Stimulated activated CD8-positive, alpha-beta memory T cell treated with anti-CD3 and anti-CD28 coated beads, Interleukin-4, amount 100 ng/mL, for 4 hours (primary cell): ENCODE measurements at regions not wholly inside any gene's neighbourhood (a gene's known extent, or its start where the extent isn't known, plus 50 kb on each side); places are given as distances from the start of the nearest gene placed in this dataset.

Source experiments
- DNase-seq, 2 donors: peaks; one replicate each; pipeline ENCODE4 v3.0.0-alpha.2; 2020; ENCODE audit warnings: low read depth in 2 of 2, low spot score in 1 of 2

DNA sequence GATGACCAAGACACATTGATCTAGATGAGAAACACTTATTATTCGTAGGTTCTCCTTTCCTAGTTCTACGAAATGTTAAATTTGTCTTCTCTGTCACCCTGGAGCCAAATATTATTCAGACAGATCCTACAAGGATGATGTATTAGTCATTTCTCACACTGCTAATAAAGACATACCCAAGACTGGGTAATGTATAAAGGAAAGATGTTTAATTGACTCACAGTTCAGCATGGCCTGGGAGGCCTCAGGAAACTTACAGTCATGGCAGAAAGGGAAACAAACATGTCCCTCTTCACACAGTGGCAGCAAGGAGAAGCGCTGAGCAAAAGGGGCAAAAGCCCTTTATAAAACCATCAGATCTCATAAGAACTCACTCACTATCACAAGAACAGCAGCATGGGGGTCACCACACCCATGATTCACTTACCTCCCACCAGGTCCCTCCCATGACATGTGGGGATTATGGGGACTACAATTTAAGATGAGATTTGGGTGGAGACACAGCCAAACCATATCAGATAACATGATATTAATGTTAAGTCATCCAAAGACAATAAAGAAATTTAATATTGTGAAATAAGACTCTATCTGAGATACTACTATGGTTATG, 1248.8 kb upstream of the SLC10A2 start:
- no peak for DNase-seq

- no peak for DNase-seq
Measured at GRCh38 chr13:104314321-104314720, 1248.1 kb upstream of the SLC10A2 start.

GRCh38 chr13:104310861-104311260, 1244.6 kb upstream of the SLC10A2 start:
- no peak for DNase-seq

DNA sequence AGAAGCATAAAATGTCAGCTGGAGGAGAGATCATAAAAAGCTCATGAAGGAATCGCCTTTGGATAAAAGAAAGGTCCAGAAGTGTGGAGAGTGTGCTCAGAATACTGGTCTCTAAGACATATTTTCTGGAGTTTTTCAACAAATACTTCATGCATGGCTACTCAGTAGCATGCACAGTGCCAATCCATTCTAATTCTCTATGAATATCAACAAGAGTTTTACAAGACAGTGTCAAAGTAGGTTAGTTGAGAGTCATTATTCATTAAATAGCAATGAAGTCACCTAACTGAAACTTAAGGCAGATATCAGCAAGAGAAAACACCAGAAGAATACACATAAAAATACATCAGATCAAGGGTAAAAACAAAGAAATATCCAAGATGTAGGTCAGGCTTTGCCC, 1243.2 kb upstream of the SLC10A2 start:
- no peak for DNase-seq

DNA sequence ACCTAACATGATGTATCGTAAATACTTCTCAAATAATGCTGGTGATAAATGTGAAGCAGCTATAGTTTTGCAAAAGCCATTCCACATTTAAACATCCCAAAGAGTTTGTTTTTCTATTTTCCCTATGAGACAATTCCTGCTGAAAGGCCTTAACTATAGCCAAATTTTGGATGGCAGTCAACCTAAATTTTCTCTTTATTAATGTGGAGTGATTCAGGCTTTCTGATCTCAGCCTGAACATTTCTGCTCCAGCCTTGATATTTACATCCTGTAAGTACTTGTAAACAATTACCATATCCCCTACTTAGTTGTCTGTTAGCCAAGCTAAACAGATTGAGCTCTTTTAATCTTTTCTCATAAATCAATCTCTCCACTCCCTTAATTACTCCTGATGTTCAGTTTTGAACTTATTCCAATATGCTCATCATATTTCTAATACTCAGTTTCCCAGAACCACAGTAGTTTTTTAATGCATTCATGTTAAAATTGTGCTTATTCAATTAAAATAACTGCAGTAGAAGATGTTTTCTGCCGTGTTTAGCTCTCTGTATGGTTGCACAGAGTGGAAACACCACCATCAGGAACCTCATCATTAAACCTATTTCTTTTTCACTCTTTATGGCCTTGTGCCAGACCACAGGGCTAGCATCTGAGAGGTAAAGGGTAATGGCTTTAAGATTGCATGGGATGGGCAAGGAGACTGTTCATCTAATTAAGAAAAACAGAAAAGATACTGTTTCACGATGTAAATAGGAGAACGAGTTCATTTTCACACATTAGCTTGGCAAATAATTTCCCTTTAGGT, 1235.2 kb upstream of the SLC10A2 start:
- no peak for DNase-seq

GRCh38 chr13:104297075-104297474, 1230.9 kb upstream of the SLC10A2 start:
- no peak for DNase-seq

DNA sequence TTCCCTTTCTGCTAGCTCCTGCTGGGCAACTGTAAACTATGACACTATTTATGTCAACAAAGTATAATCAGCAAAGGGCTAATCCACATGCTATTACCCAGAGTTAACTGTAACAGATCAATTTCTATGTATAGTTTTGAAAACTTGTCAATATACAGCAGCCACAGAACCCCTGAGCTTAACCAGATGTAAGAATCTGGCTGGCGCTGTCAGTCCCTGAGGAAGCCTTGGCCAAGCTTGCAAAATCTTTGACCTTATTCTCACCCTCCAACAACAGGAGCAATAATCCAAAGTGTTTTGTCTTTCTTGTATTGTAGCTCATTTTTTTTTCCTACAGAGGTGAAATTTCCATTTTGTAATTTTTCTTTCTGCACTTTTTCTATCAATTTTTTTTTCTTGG, 1230.1 kb upstream of the SLC10A2 start:
- DNase-seq = no peak

DNA sequence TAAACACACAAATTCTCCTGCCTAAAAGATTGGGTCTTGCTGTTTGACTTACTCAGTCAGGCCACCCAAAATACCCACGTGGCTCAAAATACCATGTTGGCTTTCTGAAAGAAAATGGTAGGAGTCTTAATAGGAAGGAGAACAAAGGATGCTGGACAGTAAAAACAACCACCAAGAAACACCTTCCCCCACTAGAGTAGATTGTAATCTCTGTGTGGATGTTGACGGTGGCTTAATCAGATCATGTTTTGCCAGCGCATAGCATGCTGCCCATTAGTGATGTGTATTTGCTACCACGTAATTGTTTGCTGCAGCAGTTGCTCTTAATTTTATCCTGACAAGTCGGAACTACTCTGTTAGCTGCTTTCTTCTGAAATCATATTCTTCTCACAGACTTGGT, 1229.3 kb upstream of the SLC10A2 start:
- no peak for DNase-seq

- no peak for DNase-seq
Measured at GRCh38 chr13:104289400-104289799, 1223.2 kb upstream of the SLC10A2 start.

GRCh38 chr13:104288496-104288895, 1222.3 kb upstream of the SLC10A2 start:
- DNase-seq = no peak

GRCh38 chr13:104286566-104287290, 1220.5 kb upstream of the SLC10A2 start:
- DNase-seq = no peak

- DNase-seq = no peak
Measured at GRCh38 chr13:104281910-104282309, 1215.7 kb upstream of the SLC10A2 start.

- no peak for DNase-seq
Measured at GRCh38 chr13:104270731-104271130, 1204.5 kb upstream of the SLC10A2 start.

GRCh38 chr13:104267206-104267811, 1201.1 kb upstream of the SLC10A2 start:
- DNase-seq = no peak

GRCh38 chr13:104256701-104257100, 1190.5 kb upstream of the SLC10A2 start:
- no peak for DNase-seq

DNA sequence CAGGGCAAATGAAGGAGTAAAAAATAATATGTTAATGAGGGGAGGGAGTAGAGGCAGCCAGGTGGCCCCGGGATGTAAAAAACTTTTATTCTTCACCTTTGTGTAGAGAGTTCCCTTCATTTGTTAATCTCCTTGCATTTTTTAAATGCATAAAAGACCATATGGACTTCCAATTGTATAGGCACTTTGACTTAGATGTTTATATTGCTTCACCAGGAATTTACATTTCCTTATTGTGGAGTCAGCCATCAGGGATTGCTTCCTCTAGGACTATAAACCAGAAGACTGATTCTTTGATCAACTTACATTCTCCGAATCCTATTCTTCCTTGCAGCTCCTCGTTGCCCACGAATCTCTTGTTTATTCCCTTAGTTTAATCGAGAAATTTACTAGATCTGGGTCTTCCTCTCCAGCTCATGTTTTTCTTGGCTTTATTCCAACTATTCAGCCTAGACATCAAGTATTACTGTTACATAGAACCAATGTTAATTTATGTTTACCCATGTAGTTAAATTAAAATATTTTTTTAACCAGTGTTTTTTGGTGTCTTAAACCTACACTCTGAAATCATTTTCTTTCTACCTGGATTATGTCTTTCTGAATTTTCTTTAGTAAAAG, 1187.0 kb upstream of the SLC10A2 start:
- DNase-seq = no peak

DNA sequence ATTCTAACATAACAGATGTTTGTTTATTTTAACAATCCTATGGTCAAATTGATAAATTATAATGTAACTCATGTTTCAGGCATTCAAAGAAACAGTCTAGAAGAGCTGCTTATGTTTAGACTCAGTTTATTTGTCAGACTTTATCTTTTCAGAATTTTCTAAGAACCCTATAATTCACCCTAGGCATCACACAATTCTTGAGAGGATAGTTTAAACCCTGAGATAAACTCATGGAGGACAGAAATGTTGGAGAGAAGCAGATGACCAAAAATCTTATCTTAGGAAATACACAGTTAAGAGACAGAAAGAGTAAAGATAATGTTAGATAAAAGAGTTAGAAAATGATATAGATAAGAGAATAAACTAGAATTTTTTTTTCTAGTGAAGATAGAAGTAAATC, 1185.7 kb upstream of the SLC10A2 start:
- DNase-seq = no peak

- DNase-seq = no peak
Measured at GRCh38 chr13:104246955-104247354, 1180.7 kb upstream of the SLC10A2 start.

DNA sequence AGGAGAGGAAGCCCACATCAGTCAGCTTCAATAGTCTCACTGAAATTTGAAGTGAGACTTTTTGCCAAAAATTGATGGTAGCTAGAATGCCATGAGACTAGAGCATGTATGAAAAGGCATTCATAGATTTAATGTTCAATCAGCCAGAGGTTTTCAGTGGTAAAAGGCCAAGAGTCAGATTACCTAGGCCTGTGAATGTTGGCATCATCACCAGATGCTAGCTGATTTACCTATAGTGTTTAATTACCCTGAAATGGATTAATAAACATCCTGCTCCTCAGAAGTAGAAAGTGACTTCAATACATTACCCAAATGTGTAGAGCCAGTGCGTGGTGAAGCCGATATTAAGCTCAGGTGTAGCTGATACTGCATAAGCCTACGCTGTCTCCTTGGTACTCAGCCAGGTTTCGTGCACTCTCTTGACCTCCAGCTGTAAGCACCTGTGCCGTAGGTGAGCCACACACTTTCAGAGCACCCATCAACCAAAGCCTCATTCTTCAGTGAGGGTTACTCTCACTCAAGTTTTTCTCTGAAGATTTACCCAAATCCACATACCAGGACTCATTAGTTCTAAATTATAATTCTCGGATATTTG, 1140.3 kb upstream of the SLC10A2 start:
- DNase-seq = no peak

DNA sequence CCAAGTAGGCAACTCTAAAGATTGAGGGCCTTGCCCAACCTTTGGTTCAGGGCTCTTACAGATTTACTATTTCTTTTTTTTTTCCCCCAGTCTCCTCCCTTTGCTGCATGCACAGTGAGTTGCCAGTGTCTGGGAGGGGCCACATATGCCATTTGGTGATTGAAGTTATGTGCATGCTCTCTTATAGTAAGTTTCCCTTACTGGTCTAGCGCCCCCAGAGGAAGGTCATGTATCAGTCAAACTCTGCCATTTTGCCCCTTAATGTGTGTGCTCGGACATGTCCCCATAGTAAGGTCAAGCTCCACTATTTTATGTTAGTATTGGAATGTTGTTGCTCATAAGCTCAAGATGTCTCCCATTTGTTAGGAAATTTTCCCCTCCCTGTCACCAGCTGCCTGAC, 1138.0 kb upstream of the SLC10A2 start:
- DNase-seq = no peak

GRCh38 chr13:104198801-104199200, 1132.6 kb upstream of the SLC10A2 start:
- no peak for DNase-seq
